ENCODE measurements at regions not wholly inside any gene's neighbourhood (a gene's known extent, or its start where the extent isn't known, plus 50 kb on each side); places are given as distances from the start of the nearest gene placed in this dataset.

- no peak for TF ChIP-seq TAF1 (IDR thresholded peaks at IDR 0.05; ENCODE audit: low read depth)
- TF ChIP-seq ZBTB7A (IDR thresholded peaks at IDR 0.05; ENCODE audit: low read depth): no peak
- TF ChIP-seq MAX (IDR thresholded peaks at IDR 0.05): no peak
- TF ChIP-seq REST (IDR thresholded peaks at IDR 0.05; ENCODE audit: low read depth): no peak
- TF ChIP-seq RAD21 (IDR thresholded peaks at IDR 0.05; ENCODE audit: low read depth): no peak
- no peak for TF ChIP-seq TEAD4 (IDR thresholded peaks at IDR 0.05)
- TF ChIP-seq EP300 (IDR thresholded peaks at IDR 0.05; ENCODE audit: borderline replicate concordance): no peak
- no peak for TF ChIP-seq YY1 (IDR thresholded peaks at IDR 0.05; ENCODE audit: low read depth)
- TF ChIP-seq USF1 (IDR thresholded peaks at IDR 0.05): no peak
- TF ChIP-seq CREB1 (IDR thresholded peaks at IDR 0.05; ENCODE audit: low read depth): no peak
Measured at GRCh38 chr9:106622164-106622487, 240.8 kb upstream of the ZNF462 start.
